SKM-1 (cell line): ENCODE measurements at regions not wholly inside any gene's neighbourhood (a gene's known extent, or its start where the extent isn't known, plus 50 kb on each side); places are given as distances from the start of the nearest gene placed in this dataset.

ENCODE experiments used
- DNase-seq: peaks from one replicate; lab custom pipeline; 2025; ENCODE audit not compliant: unreplicated experiment; lab: John Stamatoyannopoulos, UW

GRCh38 chr10:47140761-47141348, 159.1 kb upstream of the GDF10 start:
- DNase-seq, result no peak

DNA sequence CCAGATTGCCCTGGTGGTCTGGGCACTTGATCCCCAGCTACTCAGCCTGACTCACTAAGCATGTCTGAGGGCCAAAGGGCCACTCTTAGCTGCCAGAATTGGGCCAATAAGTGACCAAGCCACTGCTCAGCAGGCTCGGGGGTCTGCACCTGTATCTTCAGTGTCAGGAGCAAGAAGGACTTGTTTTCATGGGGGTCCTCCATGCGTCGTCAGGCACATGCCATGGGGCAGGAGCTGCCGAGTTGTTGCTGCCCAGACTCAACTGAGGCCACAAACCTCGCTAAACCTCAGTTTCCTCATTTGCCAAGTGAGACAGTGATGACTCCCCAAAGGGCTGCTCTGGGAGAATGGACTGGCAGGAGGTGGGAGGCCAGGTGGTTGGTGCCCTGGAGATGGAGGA, 158.6 kb upstream of the GDF10 start:
- no peak for DNase-seq

DNA sequence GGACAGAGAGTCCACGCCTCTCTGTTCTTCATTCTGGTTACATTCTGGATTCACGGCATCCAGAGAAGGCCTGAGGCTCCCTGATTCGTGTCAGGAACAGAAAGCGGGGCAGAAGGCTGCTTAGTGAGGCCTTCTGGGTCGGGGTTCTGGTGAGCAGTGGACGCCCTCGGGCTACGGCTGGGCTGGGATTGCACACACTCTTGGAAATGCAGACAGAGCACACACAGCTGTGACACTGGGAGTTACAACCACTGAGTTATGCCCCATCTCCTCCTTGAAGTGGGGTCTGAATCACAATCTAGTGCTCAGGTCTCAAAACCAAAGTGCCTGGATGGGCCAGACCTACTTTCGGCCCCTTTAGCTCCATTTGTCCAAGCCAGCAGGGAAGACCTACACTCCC, 156.9 kb upstream of the GDF10 start:
- no peak for DNase-seq

- DNase-seq, result no peak
Measured at GRCh38 chr10:47143473-47143872, 156.5 kb upstream of the GDF10 start.

DNA sequence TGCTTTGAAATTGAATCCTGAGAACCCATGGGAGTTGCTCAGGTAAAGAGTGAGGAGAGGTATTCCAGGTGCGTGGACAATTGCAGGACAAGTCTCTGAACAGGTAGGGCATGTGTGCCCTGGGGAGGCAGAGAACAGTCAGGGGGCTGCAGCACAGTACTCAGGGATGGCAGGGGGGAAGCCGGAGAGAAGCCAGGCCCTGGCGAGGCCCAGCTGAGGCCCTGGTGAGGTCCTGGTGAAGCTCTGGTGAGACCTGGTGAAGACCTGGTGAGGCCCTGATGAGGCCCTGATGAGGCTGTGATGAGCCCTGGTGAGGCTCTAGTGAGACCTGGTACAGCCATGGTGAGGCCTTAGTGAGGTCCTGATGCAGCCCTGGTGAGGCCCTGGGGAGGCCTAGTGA, 155.5 kb upstream of the GDF10 start:
- DNase-seq, result no peak

GRCh38 chr10:47145290-47145934, 154.6 kb upstream of the GDF10 start:
- no peak for DNase-seq

GRCh38 chr10:47146572-47146971, 153.4 kb upstream of the GDF10 start:
- no peak for DNase-seq

DNA sequence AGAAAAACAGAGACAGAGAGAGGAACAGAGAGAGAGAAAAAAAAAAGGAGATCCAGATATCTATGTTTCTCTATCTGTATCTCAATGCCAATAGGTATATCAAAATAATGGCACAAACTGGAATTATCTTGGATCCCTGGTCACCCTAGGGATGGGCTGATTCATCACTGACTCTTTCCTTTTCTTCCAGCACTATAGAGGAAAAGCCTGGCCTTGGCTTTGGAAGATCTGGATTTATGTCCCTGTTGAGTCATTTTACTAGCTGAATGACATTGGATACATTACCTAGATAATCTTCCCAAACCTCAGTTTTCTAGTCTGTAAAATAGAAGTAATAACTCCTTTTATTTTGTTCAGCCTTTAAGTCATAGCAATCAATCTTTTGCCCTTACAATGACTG, 152.8 kb upstream of the GDF10 start:
- DNase-seq, result no peak

GRCh38 chr10:47150581-47150980, 149.4 kb upstream of the GDF10 start:
- DNase-seq, result no peak

DNA sequence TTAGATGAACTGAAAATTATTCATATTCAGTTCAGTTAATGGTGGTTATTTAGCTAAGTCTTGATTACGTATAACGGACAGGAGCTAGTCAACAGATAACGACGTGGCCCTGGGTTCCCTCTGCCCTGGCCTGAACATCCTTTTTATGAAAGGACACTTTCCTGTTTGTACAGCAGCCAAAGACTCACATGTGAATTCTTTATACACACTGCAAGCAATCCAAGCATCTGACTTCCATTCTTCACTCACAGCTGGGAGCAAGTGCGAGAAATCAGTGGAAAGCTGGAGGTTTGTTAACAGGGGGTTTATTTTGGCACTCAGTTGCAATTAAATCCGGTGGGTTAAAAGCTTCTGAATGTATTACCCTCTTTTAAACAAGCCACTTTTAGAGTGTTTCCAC, 148.1 kb upstream of the GDF10 start:
- no peak for DNase-seq

GRCh38 chr10:47152861-47153349, 147.1 kb upstream of the GDF10 start:
- DNase-seq, result peak; percentile 36

DNA sequence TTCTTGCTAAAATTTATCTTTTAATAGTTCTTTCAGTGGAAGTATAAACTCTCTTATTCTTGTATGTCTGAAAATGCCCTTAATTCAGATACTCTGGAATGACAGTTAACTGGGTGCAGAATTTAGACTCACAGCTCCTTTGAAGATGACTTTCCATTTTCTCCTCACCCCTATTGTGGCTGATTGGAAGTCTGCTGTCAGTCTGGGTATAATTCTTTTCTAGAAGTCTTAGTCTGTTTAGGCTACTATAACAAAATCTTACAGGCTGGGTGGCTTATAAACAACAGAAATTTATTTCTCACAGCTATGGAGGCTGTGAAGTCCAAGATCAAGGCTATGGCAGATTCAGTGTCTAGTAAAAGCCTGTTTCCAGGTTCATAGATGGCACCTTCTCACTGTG, 145.2 kb upstream of the GDF10 start:
- DNase-seq, result no peak

DNA sequence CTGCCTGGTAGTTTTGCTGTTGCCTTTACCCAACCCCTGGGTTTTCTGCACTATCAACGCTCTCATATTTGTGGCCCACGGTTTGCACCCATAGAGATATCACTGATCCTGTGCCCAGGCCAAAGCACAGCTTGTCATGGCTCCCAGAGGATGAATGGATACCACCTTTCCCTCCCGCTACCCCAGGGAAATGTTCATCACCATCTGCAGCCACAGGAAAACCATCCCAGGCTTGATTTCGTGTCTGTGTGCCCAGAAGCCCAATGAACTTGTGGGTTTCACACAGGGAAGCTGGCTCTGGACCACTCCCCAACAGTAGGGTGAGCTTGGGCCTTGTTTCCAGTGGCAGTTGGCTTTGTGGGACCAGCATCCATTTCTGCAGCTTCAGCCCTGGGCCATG, 143.1 kb upstream of the GDF10 start:
- no peak for DNase-seq

DNA sequence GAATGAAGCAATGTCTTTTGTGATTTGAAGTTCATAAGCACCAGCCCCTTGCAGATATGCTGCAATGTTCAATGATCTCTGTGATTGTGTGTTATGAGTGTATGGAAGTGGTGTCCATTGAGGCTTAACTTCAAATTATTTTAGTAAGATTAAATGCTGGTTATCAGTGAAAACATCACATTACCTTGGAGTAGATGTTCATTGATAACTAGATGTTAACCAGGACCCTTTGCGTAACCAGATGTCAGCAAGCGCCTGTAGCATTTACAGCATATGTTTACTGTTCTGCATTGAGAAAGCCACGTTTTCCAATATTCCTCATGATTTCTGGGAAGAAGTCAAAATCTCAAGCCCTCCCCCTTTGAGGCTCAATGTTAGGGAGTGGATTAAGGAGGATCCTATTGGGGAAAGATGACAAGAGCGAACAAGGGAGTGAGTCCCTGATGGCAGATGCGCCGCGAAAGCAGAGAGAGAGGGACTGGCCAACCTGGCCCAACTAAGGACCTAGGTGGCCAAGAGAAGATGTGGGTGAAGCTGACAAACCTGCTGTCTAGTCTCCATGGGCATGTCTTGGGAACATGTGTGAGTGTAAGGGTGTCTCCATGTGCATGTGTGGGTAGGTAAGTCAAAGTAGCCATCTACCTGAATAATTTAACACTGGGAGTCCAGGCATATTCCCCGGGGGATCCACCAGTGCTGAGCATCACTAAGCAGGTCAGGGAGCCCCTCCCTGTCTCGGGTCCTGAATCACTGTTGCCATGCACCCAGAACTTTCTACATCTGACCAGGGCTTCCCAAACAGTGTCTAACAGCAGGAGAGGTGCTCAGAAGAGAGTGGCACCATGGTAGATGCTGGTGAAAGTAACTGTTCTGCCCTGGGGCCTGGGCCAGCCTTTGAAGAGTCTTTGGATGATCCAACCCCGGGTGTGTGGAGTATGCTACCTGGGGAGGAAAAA, 141.6 kb upstream of the GDF10 start:
- no peak for DNase-seq

DNA sequence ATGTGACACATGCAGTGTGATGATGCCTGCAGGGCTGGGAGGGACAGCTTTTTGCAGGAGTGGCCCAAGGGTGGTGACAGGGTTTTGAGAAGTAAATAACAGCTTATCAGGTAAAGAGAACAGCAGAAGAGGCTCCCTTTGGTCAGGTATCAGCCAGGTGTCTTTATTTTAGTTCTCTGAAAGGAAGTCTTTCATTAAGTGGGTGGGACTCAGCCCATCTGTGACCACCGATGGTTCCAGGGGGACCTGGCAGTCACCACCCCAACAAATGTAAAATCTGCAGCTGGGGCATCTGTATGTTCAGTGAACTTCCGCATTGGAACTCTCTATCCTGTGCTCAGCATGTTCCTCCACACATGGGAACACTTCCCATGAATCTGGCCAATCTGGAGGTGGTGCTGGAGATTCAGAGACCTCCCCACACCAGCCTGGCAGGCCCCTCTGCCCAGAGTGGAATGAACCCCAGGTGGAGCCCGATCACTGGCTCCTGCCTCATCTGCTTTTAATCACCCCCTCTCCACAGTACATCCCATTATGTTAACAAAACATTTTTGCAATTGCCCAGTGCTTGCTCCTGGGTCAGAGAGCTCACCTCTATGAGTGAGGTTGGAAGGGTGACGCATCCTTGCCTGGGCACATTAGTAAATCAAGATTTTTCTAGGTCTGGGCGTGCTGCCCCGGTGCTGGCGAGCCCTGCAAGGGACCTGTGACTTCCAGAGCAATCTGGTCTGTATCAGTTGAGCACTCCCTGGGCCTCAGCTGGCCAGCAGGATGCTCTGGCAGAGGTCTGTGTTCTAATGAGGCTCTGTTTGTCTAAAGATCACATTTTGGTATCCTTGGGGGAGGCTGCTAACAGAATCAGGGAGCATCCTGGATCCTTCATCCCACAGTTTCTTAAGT, 140.4 kb upstream of the GDF10 start:
- DNase-seq, result no peak

DNA sequence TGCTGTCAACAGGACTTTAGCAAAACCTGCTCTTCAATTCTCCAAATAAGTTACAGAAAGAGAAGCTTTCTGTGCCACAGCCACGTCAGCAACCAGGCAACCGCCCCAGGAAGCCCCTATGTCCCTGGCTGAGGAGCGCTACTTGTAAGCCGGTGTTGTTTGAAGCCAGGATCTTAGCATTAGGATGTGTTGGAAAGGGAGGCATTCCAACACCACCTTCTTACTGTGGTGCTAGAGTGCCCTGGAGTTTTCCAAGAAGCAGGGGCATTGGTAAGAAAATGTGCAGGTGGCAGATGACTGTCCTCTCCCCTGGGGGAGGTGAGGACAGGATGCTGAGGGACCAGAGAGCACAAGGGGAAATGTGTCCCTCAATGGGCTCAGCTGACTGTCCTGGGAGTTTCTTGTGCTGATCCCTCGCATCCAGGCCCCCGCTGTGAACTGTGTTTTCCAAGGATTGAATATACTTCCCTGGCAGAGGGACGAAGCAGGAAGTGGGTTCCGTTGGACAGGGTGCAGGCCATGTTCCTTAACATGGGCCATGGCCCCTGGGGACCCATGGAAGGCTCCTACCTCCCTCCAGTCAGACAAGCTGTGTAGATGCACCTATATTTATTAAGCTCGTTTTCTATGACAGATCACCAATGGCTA, 139.6 kb upstream of the GDF10 start:
- DNase-seq, result no peak

DNA sequence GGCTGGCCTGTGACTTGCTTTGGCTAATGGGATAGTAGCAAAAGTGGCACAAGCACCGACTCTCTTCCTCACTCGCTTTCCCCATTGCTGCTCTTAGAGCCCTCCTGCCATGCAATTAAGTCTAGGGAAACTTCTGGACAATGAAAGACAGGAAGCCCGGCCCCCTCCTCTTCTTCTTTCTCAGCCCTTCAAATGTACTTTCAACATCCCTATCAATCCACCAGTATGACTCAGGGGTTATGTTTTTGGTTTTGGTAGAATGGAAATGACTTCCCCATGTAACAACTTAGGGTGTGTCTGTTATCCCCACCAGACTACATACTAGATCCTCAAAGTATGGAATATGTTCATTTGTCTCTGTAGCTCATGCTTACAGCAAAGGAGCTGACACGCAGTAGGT, 139.0 kb upstream of the GDF10 start:
- DNase-seq, result no peak

DNA sequence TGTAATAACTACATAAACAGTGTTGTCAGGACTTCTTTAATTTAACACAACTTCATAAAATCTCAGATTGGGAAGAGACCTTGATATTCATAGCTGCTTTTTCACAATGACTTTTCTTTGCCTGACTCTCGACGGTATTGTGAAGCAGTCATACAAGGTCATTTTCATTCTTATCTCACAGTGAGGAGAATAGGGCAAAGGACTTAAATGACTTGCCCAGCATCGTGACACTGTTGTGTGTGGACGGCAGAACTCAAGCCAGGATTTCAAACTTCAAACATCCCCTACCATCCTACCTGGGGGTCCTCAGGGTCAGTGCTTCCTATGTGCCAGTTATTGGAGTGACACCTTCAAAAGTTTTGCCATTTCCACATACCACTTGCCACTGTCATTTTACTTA, 138.5 kb upstream of the GDF10 start:
- no peak for DNase-seq

GRCh38 chr10:47164126-47164799, 135.7 kb upstream of the GDF10 start:
- DNase-seq, result no peak

DNA sequence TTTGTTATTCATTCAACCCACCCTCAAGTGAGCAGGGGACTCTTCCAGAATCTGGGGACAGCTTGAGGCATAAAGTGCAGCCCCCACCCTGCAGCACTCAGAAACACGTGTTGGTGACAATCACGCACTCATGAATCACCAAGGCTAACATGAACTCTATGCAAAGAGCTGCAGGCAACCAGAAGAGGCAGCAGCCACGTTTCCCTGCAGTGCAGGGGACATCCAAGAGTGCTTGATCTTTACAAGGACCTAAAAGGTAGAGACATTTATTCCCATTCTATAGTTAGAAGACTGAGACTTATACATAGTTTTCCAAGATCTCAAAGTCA, 135.2 kb upstream of the GDF10 start:
- DNase-seq, result no peak
